Activated CD4-positive, CD25-positive, alpha-beta regulatory T cell treated with anti-CD3 and anti-CD28 coated beads, Interleukin-2, amount 50 U/mL, for 16 hours (primary cell): ENCODE measurements at regions not wholly inside any gene's neighbourhood (a gene's known extent, or its start where the extent isn't known, plus 50 kb on each side); places are given as distances from the start of the nearest gene placed in this dataset.

ENCODE experiments used
- DNase-seq: peaks from one replicate; pipeline ENCODE4 v3.0.0-alpha.2; 2020; ENCODE audit warnings: low read depth, low spot score

- DNase-seq = no peak
These were observed 205.1 kb downstream of the AUH start for GRCh38 chr9:91156451-91157234.

- DNase-seq = no peak
These were observed 203.8 kb downstream of the AUH start for GRCh38 chr9:91157883-91158282.

- no peak for DNase-seq
These were observed 203.4 kb downstream of the AUH start for GRCh38 chr9:91158286-91158685.

- DNase-seq = no peak
These were observed 202.8 kb downstream of the AUH start for GRCh38 chr9:91158946-91159345.

- DNase-seq = no peak
These were observed 202.0 kb downstream of the AUH start for GRCh38 chr9:91159664-91160121.

GRCh38 chr9:91160181-91160580, 201.5 kb downstream of the AUH start:
- no peak for DNase-seq

- no peak for DNase-seq
These were observed 200.9 kb downstream of the AUH start for GRCh38 chr9:91160599-91161464.

- no peak for DNase-seq
These were observed 200.0 kb downstream of the AUH start for GRCh38 chr9:91161465-91162300.

- DNase-seq = no peak
These were observed 199.4 kb downstream of the AUH start for GRCh38 chr9:91162311-91162710.

- no peak for DNase-seq
These were observed 198.8 kb downstream of the AUH start for GRCh38 chr9:91162784-91163443.

GRCh38 chr9:91163444-91163772, 198.3 kb downstream of the AUH start:
- DNase-seq = no peak

- DNase-seq = no peak
These were observed 197.8 kb downstream of the AUH start for GRCh38 chr9:91163773-91164471.
